Esophagus muscularis mucosa (tissue), 4 donors: ENCODE measurements at regions not wholly inside any gene's neighbourhood (a gene's known extent, or its start where the extent isn't known, plus 50 kb on each side); places are given as distances from the start of the nearest gene placed in this dataset.

Source experiments
- DNase-seq: peaks from one replicate; pipeline ENCODE4 v3.0.0-alpha.2; 2017; ENCODE audit errors: extremely low spot score
- H3K27ac ChIP-seq, 4 donors: fragments of 200-600 bp; sonication (generic); replicated peaks in 1 of 4; 1 replicate in 3 of 4; 2 replicates in 1 of 4; pipeline ENCODE4 v1.5.1; 2016 to 2019; ENCODE audit warnings: mild to moderate bottlenecking in 1 of 4
- H3K27me3 ChIP-seq, 4 donors: fragments of 200-600 bp; sonication (generic); one replicate each; pipeline versions ENCODE4 v1.5.1 to v1.6.0; 2016 to 2019
- H3K36me3 ChIP-seq, 4 donors: fragments of 200-600 bp; sonication (generic); one replicate each; pipeline ENCODE4 v1.5.1; 2016 to 2019
- H3K4me1 ChIP-seq, 4 donors: fragments of 200-600 bp; sonication (generic); one replicate each; pipeline ENCODE4 v1.5.1; 2016 to 2019
- H3K4me3 ChIP-seq, 4 donors: fragments of 200-600 bp; sonication (generic); 1 replicate in 2 of 4; 2 replicates in 2 of 4; pipeline ENCODE4 v1.5.1; 2016 to 2019; ENCODE audit warnings: mild to moderate bottlenecking in 4 of 4, moderate library complexity in 1 of 4
- H3K9me3 ChIP-seq, 4 donors: fragments of 200-600 bp; sonication (generic); 1 replicate in 3 of 4; 2 replicates in 1 of 4; pipeline ENCODE4 v1.5.1; 2016 to 2019
- CTCF ChIP-seq, 3 experiments: fragments of 200-600 bp in 2 of 3; fragments of 450-650 bp in 1 of 3; sonication (generic) in 2 of 3; IDR thresholded peaks; one replicate each; pipeline ENCODE4 v1.5.1; 2017 to 2019; ENCODE audit warnings: antibody characterized with exemption in 3 of 3, mild to moderate bottlenecking in 2 of 3, moderate library complexity in 1 of 3
- EP300 ChIP-seq: sonication (generic); formaldehyde crosslinking; IDR thresholded peaks from one replicate; pipeline ENCODE4 v1.6.1; 2017; ENCODE audit warnings: antibody characterized with exemption
- POLR2A ChIP-seq: fragments of 450-650 bp; IDR thresholded peaks from one replicate; pipeline ENCODE4 v1.6.1; 2017; ENCODE audit warnings: antibody characterized with exemption, moderate library complexity, mild to moderate bottlenecking, low read depth
- POLR2AphosphoS5 ChIP-seq, 2 donors: sonication (generic); formaldehyde crosslinking; IDR thresholded peaks; one replicate each; pipeline ENCODE4 v1.6.1; 2017; ENCODE audit warnings: antibody characterized with exemption in 2 of 2
- WGBS: methylation state at CpG from one replicate; pipeline ENCODE4 v1.1.5; 2018; 5-methylcytosine and 5-hydroxymethylcytosine counted together
- intact Hi-C: fragments of 100-400 bp; cut with DNase I; formaldehyde crosslinking; loops from one replicate; pipeline ENCODE4 v1.15.1; 2023

- peaks cover 18 to 35% (median 31%) of the 10 kb centered on the region in 4 donors for H3K4me1 ChIP-seq
- H3K4me3 ChIP-seq = no peak overlapping the region
- DNase-seq = no peak
- intact Hi-C loops = no loop called here
- H3K36me3 ChIP-seq = no peaks in the 10 kb centered on the region
- peak overlapping the region in 1 of 4 donors; percentile 0 for H3K27ac ChIP-seq
- H3K27me3 ChIP-seq = no peaks in the 10 kb centered on the region
- 57% methylated on average over 2 of the region's 2 CpGs for WGBS
- no peak for TF ChIP-seq POLR2AphosphoS5 (IDR thresholded peaks at IDR 0.05)
- no peaks in the 10 kb centered on the region for H3K9me3 ChIP-seq
Observed at GRCh38 chr21:16377857-16378256, 648.1 kb downstream of the USP25 start.

GRCh38 chr21:16378525-16378924 lies 648.7 kb downstream of the USP25 start:
- TF ChIP-seq POLR2A (no peak), EP300 (no peak), CTCF (IDR thresholded peaks at IDR 0.05) (no peak), POLR2AphosphoS5 (IDR thresholded peaks at IDR 0.05) (no peak)
- no peak for DNase-seq
- intact Hi-C loops = no loop called here
- 39% methylated on average over 3 of the region's 3 CpGs for WGBS
- Histone ChIP-seq H3K36me3 (no peaks in the 10 kb centered on the region), H3K27me3 (no peaks in the 10 kb centered on the region), H3K27ac (peak overlapping the region in 1 of 4 donors; percentile 0), H3K4me1 (peaks cover 18 to 35% (median 31%) of the 10 kb centered on the region in 4 donors), H3K4me3 (no peak overlapping the region), H3K9me3 (no peaks in the 10 kb centered on the region)

- intact Hi-C loops = no loop called here
- no peak for DNase-seq
- no peaks in the 10 kb centered on the region for H3K27me3 ChIP-seq
- TF ChIP-seq EP300 = no peak
- TF ChIP-seq POLR2AphosphoS5 (IDR thresholded peaks at IDR 0.05) = no peak
- no peak for TF ChIP-seq CTCF (IDR thresholded peaks at IDR 0.05)
- TF ChIP-seq POLR2A = no peak
- H3K36me3 ChIP-seq = no peaks in the 10 kb centered on the region
- H3K4me1 ChIP-seq = no peaks in the 10 kb centered on the region
- no peak overlapping the region for H3K27ac ChIP-seq
- no peaks in the 10 kb centered on the region for H3K9me3 ChIP-seq
- WGBS = 97% methylated on average over 4 of the region's 4 CpGs
- H3K4me3 ChIP-seq = no peak overlapping the region
Observed at GRCh38 chr21:16388291-16388690, 658.5 kb downstream of the USP25 start.

- WGBS = 89% methylated on average over 2 of the region's 2 CpGs
- intact Hi-C loops = no loop called here
- H3K27me3 ChIP-seq = no peaks in the 10 kb centered on the region
- no peak for DNase-seq
- no peaks in the 10 kb centered on the region for H3K4me1 ChIP-seq
- no peaks in the 10 kb centered on the region for H3K36me3 ChIP-seq
- TF ChIP-seq POLR2A (no peak), CTCF (IDR thresholded peaks at IDR 0.05) (no peak), POLR2AphosphoS5 (IDR thresholded peaks at IDR 0.05) (no peak), EP300 (no peak)
- no peak overlapping the region for H3K4me3 ChIP-seq
- H3K9me3 ChIP-seq = no peaks in the 10 kb centered on the region
- H3K27ac ChIP-seq = no peak overlapping the region
Observed at GRCh38 chr21:16388911-16389560, 659.3 kb downstream of the USP25 start.

GRCh38 chr21:16389643-16390042 lies 659.9 kb downstream of the USP25 start:
- Histone ChIP-seq H3K27ac (no peak overlapping the region), H3K27me3 (no peaks in the 10 kb centered on the region), H3K36me3 (no peaks in the 10 kb centered on the region), H3K4me3 (no peak overlapping the region), H3K4me1 (no peaks in the 10 kb centered on the region), H3K9me3 (no peaks in the 10 kb centered on the region)
- TF ChIP-seq CTCF (IDR thresholded peaks at IDR 0.05) (no peak), POLR2AphosphoS5 (IDR thresholded peaks at IDR 0.05) (no peak), POLR2A (no peak), EP300 (no peak)
- intact Hi-C loops = no loop called here
- 90% methylated on average over 2 of the region's 2 CpGs for WGBS
- DNase-seq = no peak
